GM12865 (cell line): ENCODE measurements at regions not wholly inside any gene's neighbourhood (a gene's known extent, or its start where the extent isn't known, plus 50 kb on each side); places are given as distances from the start of the nearest gene placed in this dataset.

Experiments used
- DNase-seq: peaks from one replicate; pipeline ENCODE4 v3.0.0; 2010; ENCODE audit warnings: low read depth
- H3K4me3 ChIP-seq: 2 replicates; pipeline ENCODE4 v1.5.1; 2011; ENCODE audit warnings: mild to moderate bottlenecking, low read depth, low read length, control low read depth
- CTCF ChIP-seq: IDR thresholded peaks from 2 replicates; pipeline ENCODE4 v1.5.1; 2011; ENCODE audit warnings: low read length, control low read depth, low read depth, inconsistent platforms; ENCODE audit not compliant: insufficient read depth; ENCODE audit errors: missing control alignments

DNA sequence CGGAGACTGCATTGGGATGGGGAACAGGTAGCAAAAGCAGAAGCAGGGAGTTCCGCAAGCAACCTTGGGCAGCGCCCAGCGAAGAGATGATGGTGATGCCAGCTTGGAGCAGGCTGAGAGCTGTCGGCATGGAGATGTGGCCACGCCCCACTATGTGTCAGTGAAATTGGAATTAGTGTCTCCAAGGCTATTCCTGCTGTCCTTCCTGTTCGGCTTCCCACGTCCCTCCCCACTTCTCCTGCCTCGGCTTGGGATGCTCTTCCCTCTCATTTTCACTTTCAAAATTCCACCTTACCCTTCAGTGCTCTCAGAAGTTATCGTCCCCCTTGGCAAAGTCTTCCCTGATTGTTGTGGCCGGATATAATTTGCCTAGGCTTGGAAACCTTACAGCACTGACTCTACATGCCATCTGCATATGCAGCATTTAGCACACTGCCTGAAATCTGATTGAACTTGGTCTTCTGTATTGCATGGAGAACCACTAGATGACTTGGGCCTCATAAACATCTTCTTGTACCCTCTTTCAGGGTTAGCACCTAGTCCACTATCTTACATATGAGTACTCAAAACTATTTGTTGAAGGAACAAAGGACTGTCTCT, 270.7 kb upstream of the RUNX1 start:
- DNase-seq, result no peak
- TF ChIP-seq CTCF, result no peak
- no peak overlapping the region for H3K4me3 ChIP-seq

DNA sequence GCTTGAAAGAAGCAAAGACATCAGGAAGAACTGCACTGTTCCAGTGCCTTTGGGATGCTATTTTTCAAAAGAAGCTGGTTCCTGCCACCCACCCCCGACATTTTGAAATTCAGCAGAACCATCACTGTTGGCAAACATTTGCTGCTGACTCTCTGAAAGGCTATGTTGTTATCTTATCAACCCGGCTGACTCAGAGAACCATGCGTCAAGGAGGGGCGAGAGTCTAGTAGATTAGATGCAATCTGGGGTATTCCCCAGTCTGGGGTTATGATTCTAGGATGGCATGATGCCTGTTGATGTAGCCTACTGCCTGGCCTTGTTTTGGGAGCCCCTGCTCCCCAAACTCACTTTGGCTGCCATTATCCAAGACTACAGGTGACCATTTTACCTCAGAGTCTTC, 267.8 kb upstream of the RUNX1 start:
- no peak overlapping the region for H3K4me3 ChIP-seq
- TF ChIP-seq CTCF, result no peak
- no peak for DNase-seq

DNA sequence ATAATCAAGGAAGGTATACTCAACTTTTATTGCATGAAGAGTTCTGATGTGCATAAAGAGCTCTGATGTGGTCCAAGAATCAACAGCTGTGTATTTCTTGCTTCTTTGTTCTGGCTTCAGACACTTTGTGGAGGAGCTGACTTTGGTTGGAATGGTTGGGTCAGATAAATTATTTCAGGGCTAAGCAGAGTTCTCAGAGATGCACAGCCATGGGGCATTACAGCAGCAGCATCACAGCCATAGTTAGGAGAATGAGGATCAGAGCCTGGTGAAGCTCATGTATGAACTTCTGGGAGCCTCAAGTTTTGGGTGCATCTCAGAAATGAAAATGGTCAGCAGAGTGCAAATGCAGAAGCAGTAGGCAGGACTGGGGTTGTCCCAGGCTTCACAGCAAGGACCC, 267.4 kb upstream of the RUNX1 start:
- H3K4me3 ChIP-seq, result no peak overlapping the region
- TF ChIP-seq CTCF, result no peak
- DNase-seq, result no peak

- DNase-seq, result no peak
- TF ChIP-seq CTCF, result no peak
- H3K4me3 ChIP-seq, result no peak overlapping the region
Observed at GRCh38 chr21:35314857-35315582, 265.9 kb upstream of the RUNX1 start.

DNA sequence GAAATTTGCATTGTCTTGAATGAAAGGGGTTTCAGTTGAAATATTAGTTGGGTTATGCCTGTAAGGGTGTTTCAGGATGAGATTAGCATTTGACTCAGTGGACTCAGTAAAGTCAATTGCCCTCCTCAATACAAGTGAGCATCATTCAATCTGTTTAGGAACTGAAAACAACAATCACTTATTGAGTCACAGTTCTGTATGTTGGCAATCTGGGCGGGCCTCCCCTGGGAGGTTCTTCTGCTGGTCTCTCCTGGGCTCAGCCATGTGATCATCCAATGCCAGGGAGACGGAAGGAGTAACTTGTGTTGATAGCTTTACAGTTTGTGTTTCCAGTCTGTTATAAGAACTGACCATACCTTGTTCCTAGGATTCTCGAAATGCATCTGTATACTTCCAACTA, 262.9 kb upstream of the RUNX1 start:
- no peak overlapping the region for H3K4me3 ChIP-seq
- no peak for TF ChIP-seq CTCF
- no peak for DNase-seq

GRCh38 chr21:35309316-35309715, 260.2 kb upstream of the RUNX1 start:
- TF ChIP-seq CTCF, result no peak

GRCh38 chr21:35303085-35303484, 254.0 kb upstream of the RUNX1 start:
- H3K4me3 ChIP-seq, result no peak overlapping the region
- no peak for DNase-seq
- TF ChIP-seq CTCF, result no peak

More at GRCh38 chr21:35309316-35309715, 260.2 kb upstream of the RUNX1 start:
- no peak for DNase-seq
- H3K4me3 ChIP-seq, result no peak overlapping the region
